RPMI8226 (cell line): ENCODE measurements at regions not wholly inside any gene's neighbourhood (a gene's known extent, or its start where the extent isn't known, plus 50 kb on each side); places are given as distances from the start of the nearest gene placed in this dataset.
"Not testable (repeated sequence)": the region's sequence is repeated elsewhere in the genome, so short reads cannot be mapped to it uniquely, and the experiment has no call there.

Experiments used
- DNase-seq: peaks from one replicate; pipeline ENCODE4 v3.0.0-alpha.2; 2015

DNA sequence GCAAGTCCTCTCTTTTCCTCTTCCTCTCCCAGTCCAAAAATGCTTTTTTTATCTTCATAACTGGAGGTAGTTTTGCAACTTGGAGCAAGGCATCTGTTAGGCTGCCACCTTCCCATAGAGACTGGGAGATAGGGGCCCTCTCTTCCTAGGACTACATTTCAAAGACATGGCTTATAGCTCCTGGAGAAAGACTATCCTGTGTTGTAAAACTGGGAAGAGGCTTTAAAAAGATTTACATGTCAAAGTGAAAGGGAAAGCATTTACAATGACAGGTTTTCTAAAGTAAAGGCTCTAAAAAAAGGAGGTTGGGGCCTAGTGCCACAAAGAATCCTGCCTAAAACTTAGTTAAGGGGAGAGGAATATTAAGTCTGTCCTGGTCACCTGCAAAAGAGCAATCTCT is 82.2 kb upstream of the SEMA3E start:
- DNase-seq = no peak

GRCh38 chr7:83716923-83717322 is 68.0 kb upstream of the SEMA3E start:
- DNase-seq = not testable (repeated sequence)

GRCh38 chr7:83708531-83708930 is 59.6 kb upstream of the SEMA3E start:
- no peak for DNase-seq

GRCh38 chr7:83704564-83704963 is 55.6 kb upstream of the SEMA3E start:
- DNase-seq = no peak

GRCh38 chr7:83702446-83702845 is 53.5 kb upstream of the SEMA3E start:
- no peak for DNase-seq

GRCh38 chr7:83701736-83702135 is 52.8 kb upstream of the SEMA3E start:
- DNase-seq = no peak
